ENCODE measurements at regions not wholly inside any gene's neighbourhood (a gene's known extent, or its start where the extent isn't known, plus 50 kb on each side); places are given as distances from the start of the nearest gene placed in this dataset.

DNA sequence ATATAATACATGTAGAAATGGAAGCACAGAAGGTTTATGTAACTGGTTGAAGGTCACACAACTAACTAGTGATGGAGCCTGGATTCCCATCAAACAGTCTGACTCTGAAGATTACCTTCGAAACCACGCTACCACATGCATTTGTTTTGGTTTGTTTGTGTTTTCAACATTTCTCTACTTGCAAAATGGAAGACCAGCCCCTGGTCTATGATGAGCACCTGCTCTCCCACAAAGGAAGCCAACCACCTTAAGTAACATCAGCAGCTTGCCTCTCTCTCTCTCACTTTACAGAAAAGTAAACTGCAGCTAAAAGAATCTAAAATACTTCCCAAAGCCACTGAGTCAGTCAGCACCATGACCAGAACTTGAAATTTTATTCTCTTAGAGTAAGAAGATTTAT, 186.9 kb upstream of the TMPO start:
- Histone ChIP-seq H3K27me3 (no peaks in the 10 kb centered on the region), H3K27ac (no peak overlapping the region), H3K4me1 (no peaks in the 10 kb centered on the region), H3K9me3 (no peaks in the 10 kb centered on the region), H3K4me3 (replicated peaks in 1 of 3) (no peak overlapping the region), H3K36me3 (no peaks in the 10 kb centered on the region)
- TF ChIP-seq, protein P1, sequence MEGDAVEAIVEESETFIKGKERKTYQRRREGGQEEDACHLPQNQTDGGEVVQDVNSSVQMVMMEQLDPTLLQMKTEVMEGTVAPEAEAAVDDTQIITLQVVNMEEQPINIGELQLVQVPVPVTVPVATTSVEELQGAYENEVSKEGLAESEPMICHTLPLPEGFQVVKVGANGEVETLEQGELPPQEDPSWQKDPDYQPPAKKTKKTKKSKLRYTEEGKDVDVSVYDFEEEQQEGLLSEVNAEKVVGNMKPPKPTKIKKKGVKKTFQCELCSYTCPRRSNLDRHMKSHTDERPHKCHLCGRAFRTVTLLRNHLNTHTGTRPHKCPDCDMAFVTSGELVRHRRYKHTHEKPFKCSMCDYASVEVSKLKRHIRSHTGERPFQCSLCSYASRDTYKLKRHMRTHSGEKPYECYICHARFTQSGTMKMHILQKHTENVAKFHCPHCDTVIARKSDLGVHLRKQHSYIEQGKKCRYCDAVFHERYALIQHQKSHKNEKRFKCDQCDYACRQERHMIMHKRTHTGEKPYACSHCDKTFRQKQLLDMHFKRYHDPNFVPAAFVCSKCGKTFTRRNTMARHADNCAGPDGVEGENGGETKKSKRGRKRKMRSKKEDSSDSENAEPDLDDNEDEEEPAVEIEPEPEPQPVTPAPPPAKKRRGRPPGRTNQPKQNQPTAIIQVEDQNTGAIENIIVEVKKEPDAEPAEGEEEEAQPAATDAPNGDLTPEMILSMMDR (IDR thresholded peaks at IDR 0.05), result no peak
- TF ChIP-seq POLR2A (IDR thresholded peaks at IDR 0.05), result no peak
- no peak for DNase-seq
- 92 to 98% methylated on average over 2 of the region's 2 CpGs for WGBS, 2 donors
- intact Hi-C loops (cut with DNase I), result no loop called here

DNA sequence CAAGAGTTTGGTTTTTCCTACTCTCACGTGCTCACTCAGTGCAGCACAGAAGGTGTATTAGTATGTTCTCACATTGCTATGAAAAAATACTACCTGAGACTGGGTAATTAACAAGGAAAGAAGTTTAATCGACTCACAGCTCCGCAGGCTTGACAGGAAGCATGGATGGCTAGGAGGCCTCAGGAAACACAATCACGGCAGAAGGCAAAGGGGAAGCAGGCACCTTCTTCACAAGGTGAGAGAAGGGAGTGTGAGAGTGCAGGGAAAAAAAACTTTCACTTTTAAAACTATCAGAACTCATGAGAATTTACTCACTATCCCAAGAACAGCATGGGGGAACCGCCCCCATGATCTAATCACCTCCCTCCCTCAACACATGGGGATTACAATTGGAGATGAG, 185.8 kb upstream of the TMPO start:
- 54 to 65% methylated on average over 5 of the region's 5 CpGs for WGBS, 2 donors
- Histone ChIP-seq H3K4me1 (no peaks in the 10 kb centered on the region), H3K27me3 (no peaks in the 10 kb centered on the region), H3K27ac (no peak overlapping the region), H3K36me3 (no peaks in the 10 kb centered on the region), H3K9me3 (no peaks in the 10 kb centered on the region), H3K4me3 (replicated peaks in 1 of 3) (no peak overlapping the region)
- intact Hi-C loops (cut with DNase I), result no loop called here
- no peak for TF ChIP-seq POLR2A (IDR thresholded peaks at IDR 0.05)
- TF ChIP-seq, protein P1 (IDR thresholded peaks at IDR 0.05), result no peak
- no peak for DNase-seq

DNA sequence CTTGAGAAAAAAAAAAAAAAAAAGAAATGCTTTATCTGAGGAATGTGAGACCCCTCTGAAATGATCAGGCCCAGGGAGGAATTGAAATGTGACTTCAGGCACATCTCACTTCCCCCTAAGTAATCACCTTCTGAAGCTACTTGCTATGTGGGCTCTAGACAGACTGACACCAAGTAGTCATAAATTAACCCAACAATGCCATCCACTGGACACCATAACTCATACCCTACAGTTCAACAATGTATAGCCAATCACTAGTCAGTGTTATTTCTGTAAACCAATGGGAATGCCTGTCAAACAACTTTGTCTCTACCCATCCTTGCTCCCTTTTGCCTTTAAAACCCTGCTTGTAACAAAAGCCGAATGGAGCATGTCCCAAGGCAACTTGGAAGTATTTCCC, 182.7 kb upstream of the TMPO start:
- no peak for DNase-seq
- intact Hi-C loops (cut with DNase I), result no loop called here
- Histone ChIP-seq H3K9me3 (no peaks in the 10 kb centered on the region), H3K4me1 (no peaks in the 10 kb centered on the region), H3K27me3 (no peaks in the 10 kb centered on the region), H3K27ac (no peak overlapping the region), H3K4me3 (replicated peaks in 1 of 3) (no peak overlapping the region), H3K36me3 (no peaks in the 10 kb centered on the region)
- WGBS, 2 donors, result 81 to 87% methylated on average over 1 of the region's 1 CpG
- TF ChIP-seq, protein P1 (IDR thresholded peaks at IDR 0.05), result no peak
- no peak for TF ChIP-seq POLR2A (IDR thresholded peaks at IDR 0.05)

DNA sequence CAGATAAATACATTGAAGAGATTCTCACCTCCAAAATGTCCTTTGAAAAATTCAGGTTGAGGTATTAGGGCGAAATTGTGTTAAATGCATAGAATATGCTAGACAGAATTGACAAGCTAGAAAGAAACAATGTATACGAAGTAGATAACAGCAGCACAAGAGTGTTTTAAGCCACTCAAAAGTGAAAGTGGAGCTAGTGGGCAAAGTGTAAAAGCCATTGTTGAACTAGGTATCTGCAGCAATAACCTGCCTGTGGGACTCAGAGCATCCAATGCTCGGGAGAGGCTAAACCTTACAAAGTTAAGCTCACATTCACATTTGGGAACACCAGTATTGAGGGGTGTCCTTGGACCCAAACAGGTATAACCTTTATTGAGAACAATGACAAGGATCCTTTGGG, 180.6 kb upstream of the TMPO start:
- 60 to 72% methylated on average over 3 of the region's 3 CpGs for WGBS, 2 donors
- H3K36me3 ChIP-seq, result no peaks in the 10 kb centered on the region
- H3K4me1 ChIP-seq, result no peaks in the 10 kb centered on the region
- intact Hi-C loops (cut with DNase I), result no loop called here
- H3K27me3 ChIP-seq, result no peaks in the 10 kb centered on the region
- no peak overlapping the region for H3K27ac ChIP-seq
- H3K9me3 ChIP-seq, result no peaks in the 10 kb centered on the region
- TF ChIP-seq POLR2A (IDR thresholded peaks at IDR 0.05), result no peak
- TF ChIP-seq, protein P1 (IDR thresholded peaks at IDR 0.05), result no peak
- DNase-seq, result no peak
- no peak overlapping the region for H3K4me3 ChIP-seq (replicated peaks in 1 of 3)

DNA sequence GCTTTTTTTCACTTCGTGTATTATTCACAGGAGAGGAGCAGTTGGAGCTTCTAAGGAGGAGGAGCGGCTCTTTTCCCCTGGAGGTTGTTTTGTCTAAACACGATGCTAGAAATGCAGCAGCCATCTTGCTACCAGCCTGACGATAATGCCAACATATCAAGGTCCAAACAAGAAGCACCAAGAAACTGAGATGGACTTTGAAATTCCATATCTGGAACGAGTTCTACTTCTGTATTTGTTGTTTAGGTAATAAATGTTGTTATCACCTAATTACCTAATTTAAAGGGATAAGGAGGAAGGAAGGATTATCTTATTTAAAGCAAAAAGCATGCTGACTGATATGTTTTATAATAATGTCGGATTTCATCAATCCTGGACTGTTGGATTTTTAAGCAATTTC, 174.4 kb upstream of the TMPO start:
- DNase-seq, result no peak
- Histone ChIP-seq H3K27me3 (no peaks in the 10 kb centered on the region), H3K4me1 (no peaks in the 10 kb centered on the region), H3K27ac (no peak overlapping the region), H3K4me3 (replicated peaks in 1 of 3) (no peak overlapping the region), H3K9me3 (no peaks in the 10 kb centered on the region), H3K36me3 (no peaks in the 10 kb centered on the region)
- intact Hi-C loops (cut with DNase I), result no loop called here
- TF ChIP-seq, protein P1 (IDR thresholded peaks at IDR 0.05), result no peak
- TF ChIP-seq POLR2A (IDR thresholded peaks at IDR 0.05), result no peak
- 85 to 90% methylated on average over 6 of the region's 6 CpGs for WGBS, 2 donors

All from thyroid gland (tissue), 4 donors.